GM19468 (cell line): ENCODE measurements at regions not wholly inside any gene's neighbourhood (a gene's known extent, or its start where the extent isn't known, plus 50 kb on each side); places are given as distances from the start of the nearest gene placed in this dataset.
"Not testable (repeated sequence)": the region's sequence is repeated elsewhere in the genome, so short reads cannot be mapped to it uniquely, and the experiment has no call there.

Experiments
- ATAC-seq: cut with Tn5 transposase; IDR thresholded peaks from one replicate; pipeline ENCODE4 v1.9.1; 2021; ENCODE audit warnings: mild to moderate bottlenecking, moderate library complexity, moderate number of reproducible peaks; ENCODE audit not compliant: unreplicated experiment; ENCODE audit errors: extremely low read depth

- ATAC-seq = no peak
Observed at GRCh38 chr13:67577361-67577760, 347.2 kb upstream of the PCDH9 start.

- ATAC-seq = no peak
Observed at GRCh38 chr13:67574320-67575233, 344.4 kb upstream of the PCDH9 start.

- no peak for ATAC-seq
Observed at GRCh38 chr13:67568205-67568604, 338.1 kb upstream of the PCDH9 start.

GRCh38 chr13:67557642-67558241 is 327.6 kb upstream of the PCDH9 start:
- ATAC-seq = no peak

GRCh38 chr13:67557118-67557517 is 327.0 kb upstream of the PCDH9 start:
- no peak for ATAC-seq

GRCh38 chr13:67554746-67555452 is 324.8 kb upstream of the PCDH9 start:
- no peak for ATAC-seq

GRCh38 chr13:67554286-67554685 is 324.1 kb upstream of the PCDH9 start:
- no peak for ATAC-seq

- no peak for ATAC-seq
Observed at GRCh38 chr13:67549331-67549730, 319.2 kb upstream of the PCDH9 start.

GRCh38 chr13:67538906-67539305 is 308.8 kb upstream of the PCDH9 start:
- ATAC-seq = no peak

GRCh38 chr13:67520886-67521285 is 290.8 kb upstream of the PCDH9 start:
- ATAC-seq = no peak

GRCh38 chr13:67519356-67519755 is 289.2 kb upstream of the PCDH9 start:
- ATAC-seq = no peak

GRCh38 chr13:67518785-67519184 is 288.6 kb upstream of the PCDH9 start:
- ATAC-seq = no peak

- peak; percentile 58 for ATAC-seq
Observed at GRCh38 chr13:67515895-67516294, 285.8 kb upstream of the PCDH9 start.

GRCh38 chr13:67509018-67509417 is 278.9 kb upstream of the PCDH9 start:
- no peak for ATAC-seq

GRCh38 chr13:67508275-67508674 is 278.1 kb upstream of the PCDH9 start:
- ATAC-seq = not testable (repeated sequence)

GRCh38 chr13:67506407-67506806 is 276.3 kb upstream of the PCDH9 start:
- no peak for ATAC-seq

- no peak for ATAC-seq
Observed at GRCh38 chr13:67505376-67505775, 275.2 kb upstream of the PCDH9 start.

- ATAC-seq = no peak
Observed at GRCh38 chr13:67498948-67499347, 268.8 kb upstream of the PCDH9 start.

- no peak for ATAC-seq
Observed at GRCh38 chr13:67493835-67494234, 263.7 kb upstream of the PCDH9 start.

- no peak for ATAC-seq
Observed at GRCh38 chr13:67489016-67489415, 258.9 kb upstream of the PCDH9 start.

GRCh38 chr13:67481445-67481844 is 251.3 kb upstream of the PCDH9 start:
- no peak for ATAC-seq
